ENCODE measurements at regions not wholly inside any gene's neighbourhood (a gene's known extent, or its start where the extent isn't known, plus 50 kb on each side); places are given as distances from the start of the nearest gene placed in this dataset.

GRCh38 chr13:70338609-70339008 lies 230.4 kb upstream of the KLHL1 start:
- Histone ChIP-seq H3K14ac (ENCODE audit: insufficient read depth, low read length) (no peak overlapping the region), H2AK5ac (ENCODE audit: insufficient read length, low read length) (no peak overlapping the region), H3K9me3 (ENCODE audit: control insufficient read depth, low read depth, low read length) (no peaks in the 10 kb centered on the region), H4K91ac (ENCODE audit: insufficient read length, low read depth, low read length) (no peak overlapping the region), H2BK20ac (ENCODE audit: low read depth, low read length, poor library complexity, severe bottlenecking) (no peak overlapping the region), H4K5ac (ENCODE audit: insufficient read length, low read depth, low read length) (no peak overlapping the region), H3K27ac (ENCODE audit: insufficient read length, low read depth, low read length) (no peak overlapping the region), H2BK15ac (ENCODE audit: low read depth, low read length) (no peak overlapping the region), H3K79me2 (ENCODE audit: insufficient read depth, low read length) (no peaks in the 10 kb centered on the region), H4K8ac (replicated peaks; ENCODE audit: insufficient read length, low read depth, low read length) (no peak overlapping the region), H3K56ac (ENCODE audit: insufficient read length, low read depth, low read length) (no peak overlapping the region), H3K18ac (ENCODE audit: insufficient read length, low read depth, low read length) (no peak overlapping the region), H3K23ac (ENCODE audit: insufficient read length, low read depth, low read length) (no peak overlapping the region), H3K79me1 (ENCODE audit: insufficient read depth, low read depth, low read length, poor library complexity, severe bottlenecking) (no peaks in the 10 kb centered on the region), H3T11ph (ENCODE audit: low read length) (no peak overlapping the region), H2BK12ac (ENCODE audit: insufficient read length, low read depth, low read length) (no peak overlapping the region), H3K4me2 (ENCODE audit: insufficient read depth, insufficient read length, low read length) (no peak overlapping the region), H3K4ac (ENCODE audit: low read depth, low read length) (no peak overlapping the region), H2BK5ac (ENCODE audit: insufficient read length, low read length) (no peak overlapping the region), H4K20me1 (ENCODE audit: control insufficient read depth, insufficient read depth, insufficient read length) (no peaks in the 10 kb centered on the region), H3K27me3 (ENCODE audit: insufficient read depth, low read length) (no peaks in the 10 kb centered on the region), H2AFZ (ENCODE audit: low read length) (no peak overlapping the region), H3K4me1 (ENCODE audit: insufficient read depth, low read length) (no peaks in the 10 kb centered on the region), H2BK120ac (ENCODE audit: low read depth, low read length, poor library complexity, severe bottlenecking) (no peak overlapping the region), H3K9ac (ENCODE audit: extremely low read depth, insufficient read length, low read length) (no peak overlapping the region), H3K23me2 (ENCODE audit: insufficient read length, low read depth, low read length, poor library complexity, severe bottlenecking) (no peaks in the 10 kb centered on the region)
- DNase-seq: no peak
- Mint-ChIP-seq H3K27ac (no peak overlapping the region), H3K36me3 (ENCODE audit: insufficient read depth in 1 of 3, low read depth in 3 of 3) (no peaks in the 10 kb centered on the region), H3K9me3 (no peaks in the 10 kb centered on the region), H3K4me3 (no peak overlapping the region), H3K4me1 (no peaks in the 10 kb centered on the region), H3K27me3 (ENCODE audit: low read depth) (0 out of 2 replicates have a peak, but pooled peaks cover 1% of the 10 kb centered on the region)
- TF ChIP-seq CTCF (conservative IDR thresholded peaks at IDR 0.05): no peak
- WGBS (ENCODE audit: extremely low coverage, insufficient read length, low lambda C conversion rate): no CpG with 5 or more reads among the region's 1 CpG
